ENCODE measurements at regions not wholly inside any gene's neighbourhood (a gene's known extent, or its start where the extent isn't known, plus 50 kb on each side); places are given as distances from the start of the nearest gene placed in this dataset.

- DNase-seq: no peak
Measured at GRCh38 chr5:124414973-124415372, 331.5 kb downstream of the ZNF608 start.

- DNase-seq: no peak
Measured at GRCh38 chr5:124410539-124411488, 335.6 kb downstream of the ZNF608 start.

DNA sequence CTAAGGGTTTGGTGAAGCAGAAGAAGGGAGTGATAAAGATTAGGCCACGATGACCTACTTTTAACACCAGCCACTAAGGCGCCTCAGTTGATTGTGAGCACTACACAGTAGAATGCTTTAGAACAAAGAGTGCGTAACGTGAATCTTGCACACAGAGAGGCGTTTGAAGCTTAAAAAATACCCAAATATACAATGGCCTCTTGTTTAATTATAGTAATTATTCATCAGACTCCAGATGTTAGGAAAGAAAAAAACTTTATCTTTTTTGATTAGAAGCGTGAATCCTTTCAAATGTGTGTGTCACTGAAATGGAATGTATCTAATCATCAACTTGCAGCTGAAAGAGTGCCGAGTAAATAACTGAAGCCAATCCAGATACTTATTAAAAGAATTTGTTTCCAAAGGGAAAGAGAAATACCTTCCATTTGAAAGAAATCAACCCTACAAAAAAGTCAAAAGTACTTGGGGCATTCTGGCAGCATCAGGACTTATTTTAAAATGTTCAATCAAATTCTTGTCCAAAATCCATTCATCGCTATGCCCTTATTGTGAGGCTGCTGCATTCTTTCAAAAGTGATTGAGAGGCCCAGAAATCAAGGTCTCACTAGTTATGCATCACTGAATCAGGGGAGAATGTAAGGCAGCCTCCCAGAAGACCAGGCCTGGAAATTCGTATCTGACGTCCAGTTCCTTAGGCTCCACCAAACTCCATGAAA lies 337.5 kb downstream of the ZNF608 start:
- no peak for DNase-seq

GRCh38 chr5:124404796-124405195 lies 341.6 kb downstream of the ZNF608 start:
- no peak for DNase-seq

- DNase-seq: no peak
Measured at GRCh38 chr5:124403281-124403680, 343.2 kb downstream of the ZNF608 start.

DNA sequence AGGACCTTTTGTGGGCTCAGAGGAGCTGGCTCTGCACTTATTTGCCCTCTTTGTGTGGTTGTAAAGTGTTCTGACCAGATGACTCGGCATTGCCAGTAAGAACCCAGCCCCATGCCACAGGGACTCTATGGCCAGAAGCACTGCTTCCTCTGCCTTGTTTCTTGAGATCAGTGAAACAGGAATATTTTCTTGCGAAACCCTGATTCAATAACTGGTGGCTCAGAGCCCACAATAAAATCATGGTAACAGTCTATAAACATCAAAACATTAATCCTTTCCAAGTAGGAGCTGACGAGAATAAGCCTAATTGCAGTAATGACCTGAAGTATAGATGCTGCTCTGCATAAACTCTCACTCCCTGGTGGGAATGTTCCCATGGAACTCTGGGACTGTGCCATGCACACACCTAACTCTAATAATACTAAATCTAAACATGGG lies 344.3 kb downstream of the ZNF608 start:
- no peak for DNase-seq

GRCh38 chr5:124401476-124402143 lies 344.8 kb downstream of the ZNF608 start:
- no peak for DNase-seq

DNA sequence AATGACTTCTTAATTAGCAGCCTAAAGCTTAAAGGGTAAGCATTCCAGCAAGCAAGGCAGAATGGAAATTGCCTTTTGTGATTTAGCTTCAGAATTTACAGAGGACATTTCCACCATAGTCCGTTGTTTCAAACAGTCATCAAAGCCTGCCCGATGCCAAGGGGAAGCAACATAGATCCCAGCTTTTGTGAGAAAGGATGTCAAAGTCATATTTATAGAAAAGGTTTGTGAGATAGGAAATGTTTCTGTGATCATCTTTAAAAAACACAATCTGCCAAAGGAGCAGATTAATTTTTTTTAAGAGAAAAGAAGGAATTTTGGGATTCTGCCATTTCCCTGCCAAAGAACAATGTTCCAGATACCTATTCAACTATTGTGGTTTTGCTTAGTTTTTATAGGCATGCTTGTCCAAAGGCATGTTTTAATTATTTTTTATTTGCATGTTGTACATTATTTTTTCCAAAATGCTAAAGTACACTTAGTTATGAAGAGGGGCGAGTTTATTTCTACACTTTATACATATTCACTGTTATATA lies 346.9 kb downstream of the ZNF608 start:
- no peak for DNase-seq

- no peak for DNase-seq
Measured at GRCh38 chr5:124398460-124398859, 348.0 kb downstream of the ZNF608 start.

- DNase-seq: no peak
Measured at GRCh38 chr5:124397317-124397716, 349.1 kb downstream of the ZNF608 start.

- no peak for DNase-seq
Measured at GRCh38 chr5:124395926-124396325, 350.5 kb downstream of the ZNF608 start.

- peak; percentile 68 for DNase-seq
Measured at GRCh38 chr5:124395287-124395686, 351.2 kb downstream of the ZNF608 start.

GRCh38 chr5:124394700-124395245 lies 351.7 kb downstream of the ZNF608 start:
- peak; percentile 68 for DNase-seq

GRCh38 chr5:124393584-124394379 lies 352.7 kb downstream of the ZNF608 start:
- no peak for DNase-seq

DNA sequence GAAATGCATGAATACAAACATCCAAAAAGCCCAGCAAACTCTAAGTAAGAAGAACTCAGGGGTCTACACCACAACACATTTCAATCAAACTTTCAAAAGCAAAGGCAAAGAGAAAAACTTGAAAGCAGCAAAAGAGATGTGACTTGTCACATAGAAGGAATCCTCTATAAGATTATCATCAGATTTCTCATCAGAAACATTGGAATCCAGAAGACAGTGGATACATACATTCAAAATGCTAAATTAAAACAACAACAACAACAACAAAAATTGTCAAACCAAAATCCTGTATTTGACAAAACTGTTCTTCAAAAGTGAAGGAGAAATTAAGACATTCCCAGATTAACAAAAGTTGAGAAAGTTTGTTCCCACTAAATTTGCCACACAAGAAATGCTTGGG lies 362.7 kb downstream of the ZNF608 start:
- no peak for DNase-seq

DNA sequence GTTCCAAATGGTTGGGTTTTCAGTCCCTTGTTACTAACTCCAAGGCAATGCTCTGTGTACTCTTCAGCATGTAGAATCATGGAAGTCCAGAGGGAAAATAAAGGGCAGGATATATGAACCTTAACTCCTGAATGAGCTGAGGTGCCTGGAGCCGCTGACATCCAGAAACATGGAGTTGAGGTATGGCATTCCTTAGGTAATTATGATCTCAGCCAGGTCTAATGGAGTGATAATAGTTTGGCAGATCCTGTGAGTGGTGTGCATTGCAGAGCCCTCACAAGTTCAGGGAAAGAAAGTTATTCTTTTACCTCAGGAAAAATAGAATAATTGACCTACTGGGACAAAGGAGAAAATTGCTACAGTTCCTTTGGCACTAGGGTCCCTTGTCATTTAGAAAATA lies 369.1 kb downstream of the ZNF608 start:
- DNase-seq: no peak

DNA sequence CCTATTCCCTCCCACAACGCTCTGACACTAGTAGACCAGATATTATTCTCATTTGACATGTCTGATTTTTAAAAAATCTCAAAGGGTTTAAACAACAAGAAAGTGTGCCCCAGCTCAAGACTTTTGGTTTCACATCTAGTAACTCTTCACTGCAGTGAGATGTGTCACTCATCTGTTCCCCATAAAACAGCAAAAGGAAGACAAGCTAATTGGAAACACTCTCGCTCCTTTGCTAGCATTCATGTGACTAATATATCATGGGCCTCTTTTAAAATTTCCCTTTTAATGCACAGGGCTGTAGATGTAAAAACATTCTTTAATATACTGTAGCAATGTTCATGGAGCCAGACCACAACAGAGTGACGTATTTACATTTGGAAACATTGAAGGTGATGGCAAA lies 372.6 kb downstream of the ZNF608 start:
- DNase-seq: no peak

GRCh38 chr5:124372457-124372856 lies 374.0 kb downstream of the ZNF608 start:
- DNase-seq: no peak

DNA sequence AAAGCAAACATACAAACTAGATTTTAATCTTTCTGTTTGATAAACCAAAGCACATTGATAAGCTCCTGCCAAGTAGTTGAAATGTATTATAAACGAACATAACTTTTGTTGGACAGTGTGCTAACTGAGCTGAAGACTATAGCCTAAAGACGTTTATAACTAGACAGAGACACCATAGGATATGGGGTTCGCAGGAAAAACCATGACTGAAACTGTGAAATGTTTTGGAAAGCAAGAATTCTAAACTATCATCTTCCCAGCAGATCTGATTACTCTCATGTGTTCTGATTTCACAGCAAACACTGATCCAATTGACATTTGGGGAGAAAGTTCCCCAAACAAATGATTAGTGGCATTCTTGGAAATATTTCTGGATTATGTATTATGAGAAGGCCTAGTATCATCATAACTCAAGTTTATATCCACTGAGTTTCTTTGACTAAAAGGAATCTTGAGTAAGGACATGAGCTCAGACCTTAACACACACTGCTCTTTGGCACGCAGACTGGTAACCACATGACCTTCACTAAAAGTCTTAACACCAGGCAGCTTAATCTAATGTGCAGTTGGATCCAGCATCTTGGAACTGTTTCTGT lies 375.2 kb downstream of the ZNF608 start:
- DNase-seq: no peak

DNA sequence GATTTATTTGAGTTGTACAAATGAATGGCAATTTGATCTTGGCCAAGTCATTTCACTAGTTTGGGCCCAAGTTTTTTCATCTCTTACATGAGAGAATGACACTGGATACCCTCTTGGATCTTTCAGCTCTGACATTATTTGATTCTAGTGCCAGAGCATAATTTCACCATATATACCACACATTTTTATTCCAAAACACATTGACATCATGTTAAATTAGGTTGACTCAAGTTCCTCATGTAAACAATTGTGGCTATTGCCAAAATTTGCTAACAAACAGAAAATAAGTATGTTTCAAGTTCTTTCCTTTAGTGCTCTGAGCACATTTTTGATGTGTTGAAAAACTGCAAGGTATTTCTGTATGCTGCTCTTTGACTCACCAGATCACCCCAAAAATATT lies 375.8 kb downstream of the ZNF608 start:
- DNase-seq: no peak

- DNase-seq: no peak
Measured at GRCh38 chr5:124365361-124365801, 381.1 kb downstream of the ZNF608 start.

DNA sequence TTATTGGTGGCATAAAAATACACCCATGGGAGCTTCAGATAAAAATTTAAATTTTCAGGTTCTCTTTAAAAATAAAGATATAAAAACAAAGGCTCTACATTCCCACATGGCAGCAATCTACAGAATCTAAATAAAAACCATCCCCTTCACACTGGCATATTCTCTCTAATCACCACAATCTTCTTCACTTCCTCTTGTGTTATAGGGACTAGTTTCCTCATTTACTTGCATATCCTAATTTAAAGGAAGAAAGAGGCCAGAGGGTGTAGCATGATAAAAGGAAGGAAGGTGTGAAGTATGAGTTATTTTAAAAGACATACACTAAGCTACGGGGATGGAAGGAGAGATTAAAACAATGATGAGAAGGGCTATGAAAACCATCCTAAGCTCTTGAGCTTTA lies 390.5 kb downstream of the ZNF608 start:
- no peak for DNase-seq
